ENCODE measurements at regions not wholly inside any gene's neighbourhood (a gene's known extent, or its start where the extent isn't known, plus 50 kb on each side); places are given as distances from the start of the nearest gene placed in this dataset.

DNA sequence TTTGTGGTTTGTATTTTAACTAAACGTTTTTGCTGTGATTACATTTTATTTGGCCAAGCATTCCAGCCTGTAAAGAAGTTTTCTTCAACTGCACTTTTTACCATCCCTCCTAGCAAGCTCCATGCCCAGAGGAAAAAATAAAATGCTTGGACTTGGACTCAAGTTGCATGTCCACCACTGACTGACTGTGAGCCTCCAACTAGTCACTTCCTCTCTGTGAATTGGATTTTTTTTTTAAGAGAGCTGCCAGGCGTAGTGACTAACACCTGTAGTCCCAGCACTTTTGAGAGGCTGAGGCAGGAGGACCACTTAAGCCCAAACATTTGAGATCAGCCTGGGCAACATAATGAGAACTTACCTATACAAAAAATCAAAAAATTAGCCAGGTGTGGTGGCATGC, 1185.2 kb upstream of the PIK3C3 start:
- no peak for FAIRE-seq
- CTCF ChIA-PET = no interaction called here

DNA sequence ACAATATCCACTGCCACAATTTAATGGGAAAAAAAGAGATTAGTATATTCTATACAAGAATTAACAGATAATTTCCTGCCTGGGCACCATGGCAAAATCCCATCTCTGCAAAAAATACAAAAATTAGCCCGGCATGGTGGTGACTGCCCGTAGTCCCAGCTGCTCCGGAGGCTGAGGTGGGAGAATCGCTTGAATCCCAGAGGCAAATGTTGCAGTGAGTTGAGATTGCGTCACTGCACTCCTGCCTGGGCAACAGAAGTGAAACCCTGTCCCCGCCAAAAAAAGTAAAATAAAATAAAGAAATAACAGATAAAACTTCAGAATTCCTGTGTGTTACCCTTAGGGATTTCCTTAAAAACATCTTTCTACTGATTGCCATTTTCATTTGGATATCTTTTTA, 1194.8 kb upstream of the PIK3C3 start:
- intact Hi-C loops (cut with micrococcal nuclease) = no loop called here
- no peaks in the 10 kb centered on the region for H3K4me1 ChIP-seq (ENCODE audit: control insufficient read depth, extremely low read depth, insufficient read depth, low read length)
- no peak overlapping the region for H2AFZ ChIP-seq (ENCODE audit: low read depth, low read length)
- no TSS peak for BruUV-seq (replicated peaks)
- POLR2A ChIA-PET = no interaction called here
- no peak for TF ChIP-seq FOS (IDR thresholded peaks at IDR 0.05; ENCODE audit: borderline replicate concordance, insufficient read depth, low read length)
- TF ChIP-seq, protein P1, sequence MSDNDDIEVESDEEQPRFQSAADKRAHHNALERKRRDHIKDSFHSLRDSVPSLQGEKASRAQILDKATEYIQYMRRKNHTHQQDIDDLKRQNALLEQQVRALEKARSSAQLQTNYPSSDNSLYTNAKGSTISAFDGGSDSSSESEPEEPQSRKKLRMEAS (IDR thresholded peaks at IDR 0.05; ENCODE audit: insufficient read depth, insufficient read length) = no peak
- TF ChIP-seq JUN (IDR thresholded peaks at IDR 0.05; ENCODE audit: borderline replicate concordance, insufficient read depth, insufficient read length, low read depth) = no peak
- TF ChIP-seq, protein P2, sequence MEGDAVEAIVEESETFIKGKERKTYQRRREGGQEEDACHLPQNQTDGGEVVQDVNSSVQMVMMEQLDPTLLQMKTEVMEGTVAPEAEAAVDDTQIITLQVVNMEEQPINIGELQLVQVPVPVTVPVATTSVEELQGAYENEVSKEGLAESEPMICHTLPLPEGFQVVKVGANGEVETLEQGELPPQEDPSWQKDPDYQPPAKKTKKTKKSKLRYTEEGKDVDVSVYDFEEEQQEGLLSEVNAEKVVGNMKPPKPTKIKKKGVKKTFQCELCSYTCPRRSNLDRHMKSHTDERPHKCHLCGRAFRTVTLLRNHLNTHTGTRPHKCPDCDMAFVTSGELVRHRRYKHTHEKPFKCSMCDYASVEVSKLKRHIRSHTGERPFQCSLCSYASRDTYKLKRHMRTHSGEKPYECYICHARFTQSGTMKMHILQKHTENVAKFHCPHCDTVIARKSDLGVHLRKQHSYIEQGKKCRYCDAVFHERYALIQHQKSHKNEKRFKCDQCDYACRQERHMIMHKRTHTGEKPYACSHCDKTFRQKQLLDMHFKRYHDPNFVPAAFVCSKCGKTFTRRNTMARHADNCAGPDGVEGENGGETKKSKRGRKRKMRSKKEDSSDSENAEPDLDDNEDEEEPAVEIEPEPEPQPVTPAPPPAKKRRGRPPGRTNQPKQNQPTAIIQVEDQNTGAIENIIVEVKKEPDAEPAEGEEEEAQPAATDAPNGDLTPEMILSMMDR (IDR thresholded peaks at IDR 0.05; ENCODE audit: extremely low read depth in 1 of 2, insufficient read depth in 1 of 2, low read depth in 1 of 2, low read length in 2 of 2) = no peak
- no peak for TF ChIP-seq MYC (IDR thresholded peaks at IDR 0.05; ENCODE audit: low read depth, low read length)
- TF ChIP-seq GATA2 (IDR thresholded peaks at IDR 0.05; ENCODE audit: insufficient read depth, insufficient read length, low read depth, low read length) = no peak
- TF ChIP-seq POLR2AphosphoS5 (IDR thresholded peaks at IDR 0.05; ENCODE audit: insufficient read depth, low read depth, low read length) = no peak
- no peak for TF ChIP-seq POLR2A (IDR thresholded peaks at IDR 0.05; ENCODE audit: low read depth, low read length)
- no peak for TF ChIP-seq EZH2 (IDR thresholded peaks at IDR 0.05; ENCODE audit: borderline replicate concordance, low read depth, low read length, severe bottlenecking)
- no peak overlapping the region for H3K4me2 ChIP-seq (ENCODE audit: insufficient read depth, low read length)
- no peaks in the 10 kb centered on the region for H3K36me3 ChIP-seq (ENCODE audit: control insufficient read depth in 2 of 2, extremely low read depth in 1 of 2, insufficient read depth in 2 of 2, low read length in 2 of 2)
- H3K9me3 ChIP-seq (replicated peaks; ENCODE audit: control insufficient read depth, insufficient read depth, low read length) = no peaks in the 10 kb centered on the region
- FAIRE-seq (no peak), DNase-seq (ENCODE audit: low read depth, low spot score) (no peak)
- H3K27me3 ChIP-seq (ENCODE audit: control insufficient read depth in 2 of 2, insufficient read depth in 2 of 2, low read length in 2 of 2) = no peaks in the 10 kb centered on the region
- no peaks in the 10 kb centered on the region for H3K79me2 ChIP-seq (ENCODE audit: control insufficient read depth, insufficient read depth, low read length)
- H3K9me1 ChIP-seq (replicated peaks; ENCODE audit: control insufficient read depth, extremely low read depth, insufficient read depth, low read length) = no peaks in the 10 kb centered on the region
- H3K9ac ChIP-seq (replicated peaks; ENCODE audit: extremely low read depth, insufficient read depth, low read length) = no peak overlapping the region
- dilution Hi-C loops (cut with MboI; ENCODE audit: extremely low pct_ligation_motif_present, low sequenced_read_pairs) = no loop called here
- no peaks in the 10 kb centered on the region for H4K20me1 ChIP-seq (replicated peaks; ENCODE audit: control insufficient read depth, extremely low read depth, insufficient read depth, low read length)
- CTCF ChIA-PET = no interaction called here
- H3K27ac ChIP-seq (ENCODE audit: insufficient read depth, low read depth, low read length) = no peak overlapping the region
- no peak overlapping the region for H3K4me3 ChIP-seq (replicated peaks in 1 of 3; ENCODE audit: insufficient read depth in 1 of 3, low read depth in 1 of 3, low read length in 3 of 3)

More for the DNA sequence above, 1185.2 kb upstream of the PIK3C3 start:
- Histone ChIP-seq H3K36me3 (ENCODE audit: control insufficient read depth in 2 of 2, extremely low read depth in 1 of 2, insufficient read depth in 2 of 2, low read length in 2 of 2) (no peaks in the 10 kb centered on the region), H3K27ac (ENCODE audit: insufficient read depth, low read depth, low read length) (no peak overlapping the region), H3K4me1 (ENCODE audit: control insufficient read depth, extremely low read depth, insufficient read depth, low read length) (no peaks in the 10 kb centered on the region), H3K9ac (replicated peaks; ENCODE audit: extremely low read depth, insufficient read depth, low read length) (no peak overlapping the region), H3K4me2 (ENCODE audit: insufficient read depth, low read length) (no peak overlapping the region), H3K9me3 (replicated peaks; ENCODE audit: control insufficient read depth, insufficient read depth, low read length) (no peaks in the 10 kb centered on the region), H3K79me2 (ENCODE audit: control insufficient read depth, insufficient read depth, low read length) (no peaks in the 10 kb centered on the region), H2AFZ (ENCODE audit: low read depth, low read length) (no peak overlapping the region), H4K20me1 (replicated peaks; ENCODE audit: control insufficient read depth, extremely low read depth, insufficient read depth, low read length) (no peaks in the 10 kb centered on the region), H3K9me1 (replicated peaks; ENCODE audit: control insufficient read depth, extremely low read depth, insufficient read depth, low read length) (no peaks in the 10 kb centered on the region), H3K27me3 (ENCODE audit: control insufficient read depth in 2 of 2, insufficient read depth in 2 of 2, low read length in 2 of 2) (no peaks in the 10 kb centered on the region), H3K4me3 (replicated peaks in 1 of 3; ENCODE audit: insufficient read depth in 1 of 3, low read depth in 1 of 3, low read length in 3 of 3) (no peak overlapping the region)
- no TSS peak for BruUV-seq (replicated peaks)
- dilution Hi-C loops (cut with MboI; ENCODE audit: extremely low pct_ligation_motif_present, low sequenced_read_pairs) = no loop called here
- intact Hi-C loops (cut with micrococcal nuclease) = no loop called here
- POLR2A ChIA-PET = no interaction called here
- no peak for DNase-seq (ENCODE audit: low read depth, low spot score)
- TF ChIP-seq, protein P1 (IDR thresholded peaks at IDR 0.05; ENCODE audit: insufficient read depth, insufficient read length) = no peak
- TF ChIP-seq MYC (IDR thresholded peaks at IDR 0.05; ENCODE audit: low read depth, low read length) = no peak

Data from endothelial cell of umbilical vein (primary cell).